ENCODE measurements at regions not wholly inside any gene's neighbourhood (a gene's known extent, or its start where the extent isn't known, plus 50 kb on each side); places are given as distances from the start of the nearest gene placed in this dataset.
"Not testable (repeated sequence)": the region's sequence is repeated elsewhere in the genome, so short reads cannot be mapped to it uniquely, and the experiment has no call there.

- H3K27ac ChIP-seq = no peak overlapping the region
- H3K36me3 ChIP-seq = no peaks in the 10 kb centered on the region
- no peaks in the 10 kb centered on the region for H3K9me3 ChIP-seq
- DNase-seq = no peak
- TF ChIP-seq CTCF (IDR thresholded peaks at IDR 0.05) = no peak
- no peaks in the 10 kb centered on the region for H3K4me1 ChIP-seq
- intact Hi-C loops (cut with DNase I; ENCODE audit: low total_unique reads) = no loop called here
- no peak overlapping the region for H3K4me3 ChIP-seq
- no peaks in the 10 kb centered on the region for H3K27me3 ChIP-seq
These were observed 155.2 kb upstream of the ISL1 start for GRCh38 chr5:51227963-51228470.

DNA sequence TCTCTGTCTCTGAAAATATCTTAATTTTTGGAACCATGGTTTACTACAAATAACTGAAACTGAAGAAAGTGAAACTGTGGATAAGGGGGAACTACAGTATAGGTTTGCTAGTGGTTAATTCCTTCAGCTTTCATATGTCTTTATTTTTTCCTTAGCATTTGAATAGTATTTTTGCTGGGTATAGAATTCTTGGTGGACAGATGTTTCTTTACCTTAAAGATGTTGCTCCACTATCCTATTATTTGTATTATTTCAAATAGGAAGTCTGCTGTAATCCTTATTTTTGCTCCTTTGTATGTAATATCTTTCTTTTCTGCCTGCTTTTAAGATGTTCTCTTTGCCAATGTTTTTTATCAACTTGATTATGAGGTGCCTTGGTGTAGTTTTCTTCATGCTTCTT is 152.9 kb upstream of the ISL1 start:
- intact Hi-C loops (cut with DNase I; ENCODE audit: low total_unique reads) = no loop called here

GRCh38 chr5:51242456-51242855 is 140.8 kb upstream of the ISL1 start:
- no peaks in the 10 kb centered on the region for H3K4me1 ChIP-seq
- no peak for TF ChIP-seq POLR2A (IDR thresholded peaks at IDR 0.05)
- TF ChIP-seq CTCF (IDR thresholded peaks at IDR 0.05) = no peak
- intact Hi-C loops (cut with DNase I; ENCODE audit: low total_unique reads) = no loop called here
- no peak for DNase-seq
- no peaks in the 10 kb centered on the region for H3K9me3 ChIP-seq
- H3K4me3 ChIP-seq = no peak overlapping the region
- H3K27me3 ChIP-seq = no peaks in the 10 kb centered on the region
- H3K36me3 ChIP-seq = no peaks in the 10 kb centered on the region
- H3K27ac ChIP-seq = no peak overlapping the region

More for the DNA sequence above, 152.9 kb upstream of the ISL1 start:
- H3K4me3 ChIP-seq = no peak overlapping the region
- no peaks in the 10 kb centered on the region for H3K27me3 ChIP-seq
- H3K4me1 ChIP-seq = no peaks in the 10 kb centered on the region
- H3K27ac ChIP-seq = no peak overlapping the region
- no peaks in the 10 kb centered on the region for H3K9me3 ChIP-seq
- no peak for TF ChIP-seq POLR2A (IDR thresholded peaks at IDR 0.05)
- TF ChIP-seq CTCF (IDR thresholded peaks at IDR 0.05) = no peak
- no peak for DNase-seq
- no peaks in the 10 kb centered on the region for H3K36me3 ChIP-seq

GRCh38 chr5:51250957-51251356 is 132.3 kb upstream of the ISL1 start:
- H3K36me3 ChIP-seq; DNase-seq; intact Hi-C loops (cut with DNase I; ENCODE audit: low total_unique reads); H3K27me3 ChIP-seq; H3K4me3 ChIP-seq; H3K9me3 ChIP-seq; H3K27ac ChIP-seq; H3K4me1 ChIP-seq: not testable (repeated sequence)

- intact Hi-C loops (cut with DNase I; ENCODE audit: low total_unique reads) = no loop called here
- H3K36me3 ChIP-seq = no peaks in the 10 kb centered on the region
- H3K27me3 ChIP-seq = no peaks in the 10 kb centered on the region
- H3K4me3 ChIP-seq = no peak overlapping the region
- no peaks in the 10 kb centered on the region for H3K4me1 ChIP-seq
- no peak for DNase-seq
- H3K27ac ChIP-seq = no peak overlapping the region
- H3K9me3 ChIP-seq = no peaks in the 10 kb centered on the region
- TF ChIP-seq POLR2A (IDR thresholded peaks at IDR 0.05) = no peak
- TF ChIP-seq CTCF (IDR thresholded peaks at IDR 0.05) = no peak
These were observed 112.0 kb upstream of the ISL1 start for GRCh38 chr5:51271261-51271660.

DNA sequence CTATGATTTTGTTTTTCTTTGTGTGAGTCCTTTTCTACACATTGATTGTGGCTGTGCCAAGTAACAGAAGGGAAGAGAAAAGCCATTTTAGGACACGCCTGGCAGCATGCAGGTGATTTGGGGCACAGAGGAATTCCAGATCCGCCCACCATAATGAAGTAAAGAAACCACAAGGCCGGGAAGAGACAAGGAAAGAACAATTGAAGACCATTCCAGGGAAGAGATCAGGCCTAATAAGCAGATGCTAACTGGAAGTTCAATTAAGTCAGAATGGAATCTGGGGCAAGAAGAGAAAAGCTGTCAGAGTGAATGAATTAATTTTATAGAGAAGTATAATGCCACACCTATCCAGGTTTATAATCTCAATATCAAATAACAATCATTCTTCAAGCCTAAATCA is 110.2 kb upstream of the ISL1 start:
- H3K27me3 ChIP-seq = no peaks in the 10 kb centered on the region
- no peaks in the 10 kb centered on the region for H3K36me3 ChIP-seq
- no peak overlapping the region for H3K4me3 ChIP-seq
- no peak for DNase-seq
- no peaks in the 10 kb centered on the region for H3K9me3 ChIP-seq
- intact Hi-C loops (cut with DNase I; ENCODE audit: low total_unique reads) = no loop called here
- no peaks in the 10 kb centered on the region for H3K4me1 ChIP-seq
- TF ChIP-seq POLR2A (IDR thresholded peaks at IDR 0.05) (no peak), CTCF (IDR thresholded peaks at IDR 0.05) (no peak)
- H3K27ac ChIP-seq = no peak overlapping the region

Data from uterus (tissue), 3 donors.